Type B pancreatic cell (in vitro differentiated cells): ENCODE measurements at regions not wholly inside any gene's neighbourhood (a gene's known extent, or its start where the extent isn't known, plus 50 kb on each side); places are given as distances from the start of the nearest gene placed in this dataset.

ENCODE experiments used
- DNase-seq: peaks from one replicate; pipeline ENCODE4 v3.0.0; 2021; ENCODE audit warnings: mixed read lengths; ENCODE audit not compliant: unreplicated experiment; ENCODE audit errors: extremely low spot score
- H3K27ac Mint-ChIP-seq: 2 replicates; pipeline ENCODE4 v1.8.0; 2021; ENCODE audit warnings: mild to moderate bottlenecking, mixed read lengths
- H3K27me3 Mint-ChIP-seq: 2 replicates; pipeline ENCODE4 v1.8.0; 2021; ENCODE audit warnings: mixed read lengths
- H3K36me3 Mint-ChIP-seq: 2 replicates; pipeline ENCODE4 v1.8.0; 2021; ENCODE audit warnings: mixed read lengths
- H3K4me1 Mint-ChIP-seq: one replicate; pipeline ENCODE4 v1.8.0; 2021; ENCODE audit warnings: mixed read lengths; ENCODE audit not compliant: unreplicated experiment
- H3K4me3 Mint-ChIP-seq: 2 replicates; pipeline ENCODE4 v1.8.0; 2021; ENCODE audit warnings: mild to moderate bottlenecking, mixed read lengths
- H3K9me3 Mint-ChIP-seq: 2 replicates; pipeline ENCODE4 v1.8.0; 2021; ENCODE audit warnings: mixed read lengths
- CTCF ChIP-seq: fragments of 200-600 bp; sonication (generic); conservative IDR thresholded peaks from 2 replicates; pipeline ENCODE4 v1.5.0; 2021; ENCODE audit warnings: antibody characterized with exemption, mild to moderate bottlenecking

- H3K9me3 Mint-ChIP-seq: no peaks in the 10 kb centered on the region
- no peaks in the 10 kb centered on the region for H3K4me1 Mint-ChIP-seq
- H3K36me3 Mint-ChIP-seq: no peaks in the 10 kb centered on the region
- no peak overlapping the region for H3K27ac Mint-ChIP-seq
- no peak overlapping the region for H3K4me3 Mint-ChIP-seq
- peaks cover 30% of the 10 kb centered on the region for H3K27me3 Mint-ChIP-seq
- TF ChIP-seq CTCF: no peak
- DNase-seq: no peak
Observed at GRCh38 chr10:62669341-62669740, 135.2 kb upstream of the ADO start.

GRCh38 chr10:62671104-62671503 lies 133.4 kb upstream of the ADO start:
- Mint-ChIP-seq H3K4me1 (no peaks in the 10 kb centered on the region), H3K4me3 (no peak overlapping the region), H3K9me3 (no peaks in the 10 kb centered on the region), H3K27ac (no peak overlapping the region), H3K36me3 (no peaks in the 10 kb centered on the region), H3K27me3 (peaks cover 25% of the 10 kb centered on the region)
- no peak for DNase-seq
- TF ChIP-seq CTCF: no peak

GRCh38 chr10:62681211-62681940 lies 123.1 kb upstream of the ADO start:
- Mint-ChIP-seq H3K27ac (peak overlapping the region; percentile 19), H3K4me1 (no peaks in the 10 kb centered on the region), H3K36me3 (peaks cover 4% of the 10 kb centered on the region), H3K4me3 (no peak overlapping the region), H3K9me3 (peaks cover 11% of the 10 kb centered on the region), H3K27me3 (peaks cover 54% of the 10 kb centered on the region)
- DNase-seq: no peak
- TF ChIP-seq CTCF: peak; percentile 33

- H3K36me3 Mint-ChIP-seq: no peaks in the 10 kb centered on the region
- no peak for TF ChIP-seq CTCF
- no peak overlapping the region for H3K4me3 Mint-ChIP-seq
- no peak overlapping the region for H3K27ac Mint-ChIP-seq
- H3K4me1 Mint-ChIP-seq: peaks cover 3% of the 10 kb centered on the region
- no peak for DNase-seq
- H3K9me3 Mint-ChIP-seq: peaks cover 14% of the 10 kb centered on the region
- peaks cover 59% of the 10 kb centered on the region for H3K27me3 Mint-ChIP-seq
Observed at GRCh38 chr10:62684911-62685310, 119.6 kb upstream of the ADO start.

GRCh38 chr10:62687230-62687748 lies 117.2 kb upstream of the ADO start:
- peaks cover 8% of the 10 kb centered on the region for H3K4me1 Mint-ChIP-seq
- no peak overlapping the region for H3K4me3 Mint-ChIP-seq
- H3K27ac Mint-ChIP-seq: no peak overlapping the region
- no peak for DNase-seq
- no peak for TF ChIP-seq CTCF
- peaks cover 55% of the 10 kb centered on the region for H3K27me3 Mint-ChIP-seq
- H3K9me3 Mint-ChIP-seq: peaks cover 10% of the 10 kb centered on the region
- H3K36me3 Mint-ChIP-seq: no peaks in the 10 kb centered on the region
